ENCODE measurements at regions not wholly inside any gene's neighbourhood (a gene's known extent, or its start where the extent isn't known, plus 50 kb on each side); places are given as distances from the start of the nearest gene placed in this dataset.
"Not testable (repeated sequence)": the region's sequence is repeated elsewhere in the genome, so short reads cannot be mapped to it uniquely, and the experiment has no call there.

DNA sequence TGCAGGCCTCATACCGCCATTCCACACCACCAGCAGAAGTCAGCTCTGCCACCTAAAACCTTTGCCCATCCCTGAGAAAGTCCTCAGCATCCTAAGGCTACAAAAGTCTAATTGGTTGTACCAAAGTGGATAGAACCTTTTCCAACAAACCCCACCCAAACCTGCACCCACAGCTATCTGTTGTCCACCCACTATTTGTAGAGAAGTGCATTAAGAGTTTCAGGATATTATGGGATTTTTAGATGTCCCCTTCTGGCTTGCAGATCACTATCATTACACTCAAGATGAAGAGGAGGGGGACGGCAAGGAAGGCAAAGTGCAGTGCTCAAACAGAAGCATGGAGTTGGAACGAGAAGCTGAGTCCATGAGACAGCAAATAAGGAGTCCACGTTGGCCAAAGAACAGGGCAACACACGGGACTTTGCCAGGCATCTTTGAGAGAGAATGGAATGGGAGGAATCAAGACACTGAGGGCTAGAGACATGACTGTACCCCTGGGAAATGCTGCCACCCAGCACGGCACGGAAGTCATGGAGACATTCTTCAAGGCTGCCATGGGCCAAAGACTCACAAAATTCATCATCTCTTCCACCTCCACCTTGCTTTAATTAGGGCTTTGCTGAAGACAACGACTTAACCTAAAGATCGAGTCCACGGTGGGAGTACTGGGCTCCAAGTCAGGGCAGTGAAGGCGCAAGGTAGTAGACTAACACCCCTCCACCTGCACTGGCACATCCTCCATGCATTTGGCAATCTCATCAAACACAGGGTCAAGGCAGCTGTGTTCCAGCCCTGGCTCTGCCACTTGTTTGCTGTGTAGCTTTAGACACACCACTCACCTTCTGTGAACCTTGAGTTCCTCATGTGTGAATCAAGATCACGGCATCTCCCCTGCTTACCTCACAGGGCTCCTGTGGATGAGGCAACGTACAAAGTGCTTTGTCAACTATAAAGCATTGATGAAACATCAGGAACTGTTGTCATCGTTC lies 112.9 kb upstream of the TMEM45B start:
- no peak for DNase-seq

DNA sequence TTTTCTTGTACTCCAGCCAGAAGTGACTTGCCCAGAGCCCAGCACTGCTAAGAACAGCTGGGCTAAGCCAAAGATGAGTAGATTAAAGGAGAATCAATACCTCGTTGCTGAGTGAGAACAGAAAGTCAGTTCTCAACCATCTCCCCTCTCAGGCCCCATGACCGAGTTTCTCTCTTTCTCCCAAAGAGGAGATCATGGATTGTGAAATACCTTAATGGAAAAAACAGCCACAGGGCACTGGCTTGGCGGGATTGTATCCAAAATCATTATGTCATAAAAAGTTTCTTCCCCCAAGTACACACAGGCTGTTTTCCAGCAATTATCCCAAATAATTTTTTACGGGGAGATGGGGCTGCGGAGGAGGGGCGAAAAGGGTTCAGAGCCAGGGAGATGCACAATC lies 111.8 kb upstream of the TMEM45B start:
- DNase-seq: no peak

- DNase-seq: no peak
These were observed 110.8 kb upstream of the TMEM45B start for GRCh38 chr11:129704831-129705230.

- no peak for DNase-seq
These were observed 110.3 kb upstream of the TMEM45B start for GRCh38 chr11:129705341-129705740.

DNA sequence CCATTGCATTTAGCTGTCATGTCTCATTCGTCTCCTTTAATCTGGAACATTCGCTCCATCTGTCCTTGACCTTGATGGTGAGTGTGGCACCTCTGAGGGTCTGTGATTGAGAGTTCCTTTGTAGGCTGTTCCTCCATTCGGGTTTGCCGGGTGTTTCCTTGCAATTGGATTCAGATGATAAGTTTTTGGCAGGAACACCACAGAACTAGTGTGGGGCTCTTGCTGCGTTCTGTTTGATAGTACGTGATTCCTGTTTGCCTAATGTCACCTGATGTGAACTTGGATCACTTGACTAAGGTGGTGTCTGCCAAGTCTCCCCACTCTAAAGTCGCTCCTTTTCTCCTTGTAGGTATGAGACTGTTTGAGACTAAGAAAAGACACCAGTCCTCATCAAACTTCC lies 109.7 kb upstream of the TMEM45B start:
- DNase-seq: no peak

GRCh38 chr11:129709801-129710398 lies 105.7 kb upstream of the TMEM45B start:
- no peak for DNase-seq

DNA sequence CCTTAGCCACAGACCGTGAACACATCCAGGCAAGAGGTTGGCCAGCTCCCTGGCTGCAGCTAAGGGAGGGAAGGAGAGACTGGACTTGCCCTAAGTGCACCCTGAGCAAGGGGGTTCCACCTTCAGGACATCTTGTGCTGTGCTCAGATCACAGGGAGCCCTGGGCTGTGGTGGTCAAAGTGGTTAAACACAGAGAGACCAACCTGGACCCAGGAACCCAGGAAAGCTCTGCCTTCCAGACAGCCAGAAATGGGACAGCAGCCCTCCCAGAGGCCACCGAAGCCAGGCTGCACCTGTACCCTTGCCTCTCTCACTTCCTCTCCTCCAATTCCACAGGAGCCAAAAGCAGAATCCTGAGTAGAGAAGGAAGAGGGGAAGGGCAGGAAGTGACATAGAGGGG lies 105.2 kb upstream of the TMEM45B start:
- no peak for DNase-seq

GRCh38 chr11:129711760-129712159 lies 103.9 kb upstream of the TMEM45B start:
- DNase-seq: no peak

GRCh38 chr11:129712486-129713240 lies 103.0 kb upstream of the TMEM45B start:
- not testable (repeated sequence) for DNase-seq

DNA sequence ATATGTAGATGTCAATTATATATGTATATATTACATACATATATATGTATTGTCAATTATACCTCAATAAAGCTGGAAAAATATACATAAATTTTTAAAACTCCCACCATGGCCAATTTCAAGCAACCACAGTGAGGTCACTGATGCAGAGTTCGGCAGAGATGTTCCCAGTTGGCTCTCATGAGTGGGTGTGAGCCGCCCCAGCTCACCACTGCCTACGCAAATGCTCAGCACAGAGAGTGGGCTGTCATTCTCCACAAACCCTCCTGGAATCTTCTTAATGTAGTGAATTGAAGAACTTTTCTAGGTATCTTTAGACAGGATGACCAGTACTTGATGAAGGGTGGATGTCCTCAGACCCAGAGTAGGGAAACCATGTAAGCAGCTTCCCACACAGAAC lies 96.6 kb upstream of the TMEM45B start:
- DNase-seq: no peak

- no peak for DNase-seq
These were observed 95.5 kb upstream of the TMEM45B start for GRCh38 chr11:129720156-129720555.

- no peak for DNase-seq
These were observed 94.7 kb upstream of the TMEM45B start for GRCh38 chr11:129720994-129721393.

GRCh38 chr11:129721685-129722084 lies 94.0 kb upstream of the TMEM45B start:
- DNase-seq: no peak

DNA sequence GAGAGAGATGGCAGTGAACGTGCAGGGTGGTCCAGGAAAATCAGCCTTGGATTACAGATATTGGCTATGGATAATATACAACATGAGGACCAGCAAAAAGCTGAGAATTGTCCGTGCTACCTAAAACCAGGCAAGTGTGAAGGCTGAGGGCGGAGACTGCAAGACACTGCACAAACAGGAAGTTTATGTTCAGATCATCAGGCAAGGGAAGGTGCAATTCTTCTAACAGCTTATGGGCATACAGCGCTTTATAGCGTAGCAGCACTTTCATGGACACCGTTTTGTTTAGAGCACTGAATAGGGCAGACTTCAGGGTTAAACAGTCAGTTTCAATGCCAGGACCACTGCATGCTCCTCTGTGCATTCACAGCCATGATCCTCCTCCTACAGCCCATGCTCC lies 93.1 kb upstream of the TMEM45B start:
- no peak for DNase-seq

DNA sequence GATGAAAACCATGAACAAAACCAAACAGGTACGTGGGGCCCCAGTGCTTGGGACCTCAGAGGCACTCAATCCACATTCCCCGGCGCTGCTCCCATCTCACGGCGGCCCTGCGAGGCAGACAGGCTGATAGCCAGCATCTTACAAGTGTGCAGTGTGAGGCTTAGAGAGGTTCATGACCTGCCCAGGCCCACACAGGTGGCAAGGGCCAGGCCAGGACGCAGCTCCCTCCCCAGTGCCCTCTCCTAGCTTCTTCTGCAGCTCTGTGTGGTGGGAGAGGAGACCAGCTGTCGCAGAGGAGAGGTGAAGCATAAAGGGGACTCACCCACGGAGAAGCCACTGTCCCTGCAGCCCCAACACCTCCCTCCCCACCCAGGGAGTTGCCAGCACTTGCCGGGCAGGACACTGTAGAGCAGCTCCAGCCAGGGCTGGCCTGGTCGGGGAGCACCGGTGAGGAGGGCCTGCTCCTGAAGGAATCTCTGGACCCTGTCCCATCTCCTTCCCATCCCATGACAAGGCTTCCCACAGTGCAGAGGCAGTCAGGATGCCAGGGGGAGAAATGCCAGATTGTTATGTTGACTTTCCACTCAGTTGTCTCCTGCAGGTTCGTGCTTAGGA lies 92.4 kb upstream of the TMEM45B start:
- DNase-seq: no peak

DNA sequence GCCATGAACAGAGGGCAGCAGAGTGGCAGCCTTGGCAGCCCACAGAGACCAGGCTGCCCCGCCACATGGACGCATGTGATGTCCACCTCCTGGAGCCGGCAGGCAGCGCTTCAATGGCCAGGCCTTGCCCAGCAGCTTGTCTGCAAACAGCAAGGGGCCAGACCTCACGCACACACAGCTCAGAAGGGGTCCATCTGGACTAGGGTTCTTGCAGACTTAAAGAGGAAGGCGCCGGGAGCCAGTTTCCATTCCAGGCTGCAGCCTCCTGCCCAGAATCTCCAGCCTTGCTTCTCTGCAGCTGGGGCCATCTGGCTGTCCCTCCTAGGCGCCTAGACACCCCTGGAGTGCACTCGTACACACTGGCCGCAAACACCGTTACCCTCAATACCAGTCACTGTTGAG lies 91.9 kb upstream of the TMEM45B start:
- no peak for DNase-seq

DNA sequence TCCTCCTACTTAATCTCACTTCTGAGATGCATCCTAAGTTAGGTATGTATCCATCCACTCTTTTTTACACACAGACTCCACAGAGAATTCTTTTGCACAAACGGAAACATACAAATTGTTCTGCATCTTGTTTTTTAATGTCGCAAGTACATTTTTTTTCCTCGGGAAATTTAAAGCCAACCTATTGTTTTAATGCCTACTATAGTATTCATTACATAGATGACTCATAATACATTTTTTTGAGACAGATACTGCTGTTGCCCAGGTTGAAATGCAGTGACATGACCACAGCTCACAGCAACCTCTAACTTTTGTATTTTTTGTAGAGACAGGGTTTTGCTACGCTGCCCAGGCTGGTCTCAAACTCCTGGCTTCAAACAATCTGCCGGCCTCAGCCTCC lies 90.8 kb upstream of the TMEM45B start:
- DNase-seq: no peak

DNA sequence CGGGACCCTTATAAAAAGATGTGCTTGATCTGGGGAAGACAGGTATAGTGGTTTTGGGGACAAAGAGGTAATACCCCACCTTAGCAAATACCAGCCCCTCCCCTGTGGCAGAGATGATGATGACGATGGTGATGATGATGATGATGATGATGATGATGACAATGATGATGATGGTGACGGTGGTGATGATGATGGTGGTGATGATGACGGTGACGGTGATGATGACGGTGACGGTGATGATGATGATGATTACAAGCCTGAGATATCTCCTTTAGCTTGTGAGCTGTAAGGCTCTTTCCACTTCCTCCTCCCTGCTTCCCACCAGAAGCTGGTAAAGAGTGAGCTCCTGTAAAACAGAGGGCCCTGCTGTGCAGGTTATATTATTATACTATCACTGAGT lies 89.5 kb upstream of the TMEM45B start:
- DNase-seq: no peak

GRCh38 chr11:129728581-129728980 lies 87.1 kb upstream of the TMEM45B start:
- DNase-seq: no peak

- no peak for DNase-seq
These were observed 86.4 kb upstream of the TMEM45B start for GRCh38 chr11:129729216-129729615.

GRCh38 chr11:129729823-129730222 lies 85.8 kb upstream of the TMEM45B start:
- no peak for DNase-seq

DNA sequence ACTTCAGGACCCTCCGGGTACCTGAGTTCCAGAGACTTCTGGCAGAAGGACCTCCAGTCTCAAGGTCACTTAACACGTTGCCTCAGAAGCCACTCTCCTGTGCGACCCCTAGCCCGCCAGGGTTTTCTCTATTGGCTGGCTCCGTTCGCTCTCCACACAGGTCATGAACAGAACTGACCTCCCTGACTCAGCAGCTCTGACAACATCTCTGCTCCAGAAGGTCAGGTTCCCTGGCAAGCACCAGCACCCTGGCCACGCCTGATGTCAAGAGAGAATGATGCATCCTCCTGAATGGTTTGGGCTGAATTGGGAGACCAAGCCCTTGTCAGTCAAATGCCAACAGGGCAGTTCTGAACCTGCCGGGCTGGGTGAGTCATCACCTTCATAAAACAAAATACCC lies 84.3 kb upstream of the TMEM45B start:
- no peak for DNase-seq

- no peak for DNase-seq
These were observed 82.7 kb upstream of the TMEM45B start for GRCh38 chr11:129732941-129733340.
